HG03025 (cell line): ENCODE measurements at regions not wholly inside any gene's neighbourhood (a gene's known extent, or its start where the extent isn't known, plus 50 kb on each side); places are given as distances from the start of the nearest gene placed in this dataset.

Experiments used
- ATAC-seq: cut with Tn5 transposase; IDR thresholded peaks from one replicate; pipeline ENCODE4 v1.9.1; 2021; ENCODE audit warnings: mild to moderate bottlenecking, moderate library complexity; ENCODE audit not compliant: unreplicated experiment, low FRiP score

GRCh38 chr13:47546391-47547225 is 454.5 kb downstream of the SUCLA2 start:
- ATAC-seq: no peak

DNA sequence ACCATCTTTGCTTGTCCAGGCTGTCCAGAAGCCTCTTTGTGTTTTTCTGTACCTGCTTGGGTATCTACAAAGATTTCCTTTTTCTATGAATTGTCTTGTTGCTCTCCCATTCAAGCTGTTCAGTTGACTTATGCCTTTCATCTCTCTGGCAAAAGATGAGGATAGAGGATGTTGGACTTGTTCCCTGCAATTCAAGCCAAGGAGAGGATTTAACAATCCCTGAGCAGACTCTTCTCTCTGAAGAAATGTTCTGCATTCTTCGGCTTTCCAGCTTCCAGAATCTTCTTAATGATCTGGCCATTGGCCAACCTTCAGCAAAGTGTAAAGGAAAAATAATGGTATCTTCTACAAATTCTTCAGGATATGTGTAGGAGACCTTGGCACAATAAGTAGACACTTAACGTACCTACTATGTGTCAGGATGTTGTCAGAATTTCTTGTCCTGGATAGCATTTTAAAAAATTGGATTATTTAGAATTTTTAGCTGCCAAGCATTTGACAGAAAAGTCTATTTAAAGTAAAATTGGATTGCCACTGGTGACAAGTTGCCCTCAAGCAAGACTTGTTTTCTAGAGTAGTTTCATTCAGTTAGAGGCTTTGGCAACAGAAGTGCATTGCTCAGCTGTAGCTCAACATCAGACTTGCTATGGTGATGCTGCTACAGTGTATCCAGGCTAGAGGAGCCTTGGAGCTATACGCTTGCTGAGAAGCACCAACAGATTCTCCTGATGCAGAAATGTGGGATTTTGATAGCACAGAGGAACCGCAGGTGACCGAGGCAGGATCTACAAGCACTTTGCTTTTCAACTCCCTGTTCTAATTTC is 455.7 kb downstream of the SUCLA2 start:
- ATAC-seq: no peak

GRCh38 chr13:47539317-47539716 is 461.8 kb downstream of the SUCLA2 start:
- ATAC-seq: no peak

DNA sequence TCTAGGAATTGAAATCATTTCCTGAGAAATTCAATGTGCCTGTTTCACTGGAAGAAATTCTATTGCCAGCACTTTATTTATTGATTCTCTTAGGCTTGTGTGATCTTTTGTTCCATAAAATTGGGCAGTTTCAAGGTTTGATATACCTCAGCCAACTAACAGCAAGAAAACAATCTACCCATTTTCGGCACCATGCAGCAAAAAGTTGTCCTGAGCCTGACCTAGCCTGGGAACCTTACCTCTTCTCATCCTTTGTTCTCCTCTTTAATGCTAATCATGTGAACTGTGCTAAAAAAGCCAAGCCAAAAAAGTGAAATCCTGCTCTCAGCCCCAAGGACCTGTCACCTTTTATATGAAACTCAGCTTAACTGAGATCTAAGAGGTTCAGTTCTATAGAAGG is 477.3 kb downstream of the SUCLA2 start:
- ATAC-seq: no peak

GRCh38 chr13:47521890-47522487 is 479.1 kb downstream of the SUCLA2 start:
- ATAC-seq: no peak

- no peak for ATAC-seq
These were observed 481.4 kb downstream of the SUCLA2 start for GRCh38 chr13:47519626-47520025.

- no peak for ATAC-seq
These were observed 482.5 kb downstream of the SUCLA2 start for GRCh38 chr13:47518530-47518929.

DNA sequence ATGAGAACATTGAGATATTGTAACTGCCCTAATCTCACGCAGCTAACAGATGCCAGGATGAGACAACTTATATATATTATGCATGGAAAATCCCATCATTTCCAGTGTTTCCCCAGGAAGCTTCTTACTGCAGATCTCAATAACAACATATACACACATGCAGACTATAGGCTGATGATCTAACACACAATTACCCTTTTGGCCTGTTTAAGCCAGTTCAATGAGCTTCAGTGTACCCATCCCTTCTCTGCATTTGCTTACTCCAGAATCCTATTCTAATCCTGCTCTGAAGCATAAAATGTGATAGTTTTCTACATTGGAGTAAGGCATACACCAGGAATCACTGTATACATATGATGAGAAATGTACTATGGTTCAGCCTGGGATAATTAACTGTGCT is 489.4 kb downstream of the SUCLA2 start:
- no peak for ATAC-seq

DNA sequence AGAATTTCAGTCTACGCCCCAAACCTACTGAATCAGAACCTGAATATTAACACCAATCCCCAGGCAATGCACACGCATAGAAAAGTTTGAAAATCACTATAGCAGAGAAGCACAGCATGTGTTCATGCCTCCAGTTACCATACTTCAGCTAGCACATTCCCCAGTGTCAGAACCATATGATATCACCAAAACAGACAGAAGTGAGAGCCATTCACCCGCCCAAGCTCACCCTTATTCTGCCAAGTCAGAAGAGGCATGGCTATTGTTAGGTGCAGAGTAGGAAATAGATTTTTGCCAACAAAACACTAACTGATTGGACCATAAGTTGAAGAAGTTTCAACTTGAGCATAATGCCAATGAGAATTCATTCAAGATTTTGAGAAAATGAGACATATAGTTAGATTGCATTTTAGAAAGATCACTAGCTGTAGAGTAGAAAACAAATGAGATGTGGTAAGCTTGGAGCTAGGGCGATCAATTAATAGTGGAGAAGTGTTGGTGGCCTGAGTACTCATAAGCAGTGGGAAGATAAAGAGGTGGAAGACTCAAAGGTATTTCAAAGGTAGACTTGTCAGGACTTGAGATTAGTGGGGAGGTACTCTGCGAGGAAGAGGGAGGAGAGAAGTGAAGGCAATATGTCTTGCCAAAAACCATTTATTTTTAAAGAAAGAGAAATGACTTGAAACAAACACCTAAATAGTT is 492.4 kb downstream of the SUCLA2 start:
- ATAC-seq: no peak

- no peak for ATAC-seq
These were observed 497.6 kb downstream of the SUCLA2 start for GRCh38 chr13:47503475-47503874.

DNA sequence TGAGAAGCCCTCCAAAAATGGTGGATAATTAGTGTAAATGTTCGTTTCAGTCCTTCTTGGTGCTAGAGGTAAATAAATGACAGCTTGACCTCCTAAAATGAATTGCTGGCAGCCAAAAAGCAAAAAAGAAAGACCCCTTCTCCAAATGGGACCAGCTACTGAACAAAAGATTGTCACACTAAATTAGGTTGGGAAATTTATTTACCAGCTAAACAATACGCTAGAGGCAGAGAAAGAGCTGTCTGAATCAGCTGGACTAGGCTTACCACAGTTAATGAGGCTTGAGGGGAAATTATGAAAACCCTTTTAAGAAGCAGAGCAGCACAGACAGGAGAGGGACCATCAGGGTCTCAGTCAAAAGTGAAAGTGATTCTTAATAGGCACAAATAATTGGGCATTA is 498.9 kb downstream of the SUCLA2 start:
- ATAC-seq: no peak

GRCh38 chr13:47499358-47500150 is 501.5 kb downstream of the SUCLA2 start:
- no peak for ATAC-seq

GRCh38 chr13:47484548-47484947 is 516.5 kb downstream of the SUCLA2 start:
- ATAC-seq: no peak

DNA sequence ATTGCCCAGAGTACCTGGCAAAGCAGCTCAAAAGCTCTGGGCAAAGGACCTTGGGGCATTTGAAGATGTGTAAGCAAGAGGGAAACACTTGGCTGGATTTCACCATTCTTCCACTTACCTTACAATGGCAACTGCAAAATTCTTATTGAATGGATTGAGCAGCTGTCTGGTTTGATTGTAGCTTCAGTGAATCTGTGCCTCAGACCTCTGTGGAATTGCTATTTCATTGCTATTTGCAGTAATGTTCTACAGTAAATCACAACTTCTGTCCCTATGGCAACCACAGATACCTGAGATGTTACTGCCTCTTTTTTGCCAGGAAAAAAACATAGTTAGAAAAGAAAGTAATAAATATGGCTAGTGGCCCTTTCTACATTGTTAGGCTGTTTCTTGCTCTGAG is 519.5 kb downstream of the SUCLA2 start:
- no peak for ATAC-seq

- ATAC-seq: no peak
These were observed 520.1 kb downstream of the SUCLA2 start for GRCh38 chr13:47480951-47481350.

DNA sequence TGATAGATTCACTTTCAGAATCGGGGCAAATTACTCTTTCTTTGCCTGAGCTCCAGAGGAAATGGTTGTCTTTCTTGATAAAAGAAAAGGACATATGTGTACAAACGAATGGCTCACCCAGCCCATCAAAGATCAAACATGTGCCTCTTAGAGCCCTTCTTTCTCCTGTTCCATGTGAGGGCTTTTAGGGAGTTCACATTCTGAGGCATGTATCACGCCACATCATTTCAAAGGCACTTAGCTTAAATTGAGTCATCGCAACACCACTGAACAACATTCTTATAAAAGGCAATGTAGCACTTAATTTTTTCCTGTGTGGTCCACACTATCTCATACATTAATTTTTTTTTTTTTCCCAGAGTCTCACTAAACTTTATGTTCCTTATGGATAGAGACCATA is 521.0 kb downstream of the SUCLA2 start:
- ATAC-seq: no peak

- no peak for ATAC-seq
These were observed 522.1 kb downstream of the SUCLA2 start for GRCh38 chr13:47478985-47479384.

DNA sequence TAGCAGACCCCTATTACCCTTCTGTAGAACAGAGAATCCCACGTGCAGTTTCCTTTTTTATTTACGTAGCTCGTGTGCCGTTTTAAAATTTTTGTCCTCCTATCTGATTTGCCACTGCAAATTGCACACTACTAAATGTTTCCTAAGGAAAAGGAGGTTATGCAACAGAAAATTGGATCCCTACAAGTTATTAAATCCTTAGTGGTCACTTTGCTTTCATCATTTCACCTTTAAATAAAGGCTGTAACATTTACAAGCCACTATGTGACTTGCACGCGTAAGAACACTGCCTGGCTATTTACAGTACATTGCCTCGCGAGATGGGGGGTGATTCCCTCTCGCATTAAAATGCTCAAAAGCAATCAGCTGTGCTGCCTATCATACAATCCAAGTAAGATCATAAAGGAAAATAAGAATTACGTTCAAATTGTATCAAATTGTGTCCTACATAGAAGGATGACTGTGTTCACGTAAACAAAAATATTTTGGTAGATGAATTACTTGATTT is 525.6 kb downstream of the SUCLA2 start:
- ATAC-seq: no peak

- ATAC-seq: no peak
These were observed 526.2 kb downstream of the SUCLA2 start for GRCh38 chr13:47474839-47475238.

GRCh38 chr13:47474326-47474725 is 526.7 kb downstream of the SUCLA2 start:
- ATAC-seq: no peak
